Effector memory CD8-positive, alpha-beta T cell (primary cell): ENCODE measurements at regions not wholly inside any gene's neighbourhood (a gene's known extent, or its start where the extent isn't known, plus 50 kb on each side); places are given as distances from the start of the nearest gene placed in this dataset.
"Not testable (repeated sequence)": the region's sequence is repeated elsewhere in the genome, so short reads cannot be mapped to it uniquely, and the experiment has no call there.

Source experiments
- ATAC-seq: fragments of 150-1000 bp; cut with Tn5 transposase; replicated peaks from 2 replicates; pipeline ENCODE4 v1.10.0; 2021; ENCODE audit warnings: mild to moderate bottlenecking, moderate library complexity
- DNase-seq, 3 experiments: peaks; one replicate each; pipeline ENCODE4 v3.0.0; 2021
- H3K27ac Mint-ChIP-seq, 2 donors: one replicate each; pipeline ENCODE4 v1.8.0; 2022; ENCODE audit warnings: mild to moderate bottlenecking in 2 of 2, mixed read lengths in 2 of 2, moderate library complexity in 2 of 2
- H3K27me3 Mint-ChIP-seq, 2 donors: one replicate each; pipeline ENCODE4 v1.8.0; 2022; ENCODE audit warnings: mixed read lengths in 2 of 2
- H3K36me3 Mint-ChIP-seq: one replicate; pipeline ENCODE4 v1.8.0; 2022; ENCODE audit warnings: mild to moderate bottlenecking, moderate library complexity, mixed read lengths; ENCODE audit not compliant: insufficient read depth
- H3K4me1 Mint-ChIP-seq, 2 donors: one replicate each; pipeline ENCODE4 v1.8.0; 2022; ENCODE audit warnings: low read depth in 2 of 2, mixed read lengths in 2 of 2
- H3K4me3 Mint-ChIP-seq, 2 donors: one replicate each; pipeline ENCODE4 v1.8.0; 2022; ENCODE audit warnings: mild to moderate bottlenecking in 2 of 2, mixed read lengths in 2 of 2, moderate library complexity in 2 of 2
- H3K9me3 Mint-ChIP-seq, 2 donors: one replicate each; pipeline ENCODE4 v1.8.0; 2022; ENCODE audit warnings: mixed read lengths in 2 of 2

DNA sequence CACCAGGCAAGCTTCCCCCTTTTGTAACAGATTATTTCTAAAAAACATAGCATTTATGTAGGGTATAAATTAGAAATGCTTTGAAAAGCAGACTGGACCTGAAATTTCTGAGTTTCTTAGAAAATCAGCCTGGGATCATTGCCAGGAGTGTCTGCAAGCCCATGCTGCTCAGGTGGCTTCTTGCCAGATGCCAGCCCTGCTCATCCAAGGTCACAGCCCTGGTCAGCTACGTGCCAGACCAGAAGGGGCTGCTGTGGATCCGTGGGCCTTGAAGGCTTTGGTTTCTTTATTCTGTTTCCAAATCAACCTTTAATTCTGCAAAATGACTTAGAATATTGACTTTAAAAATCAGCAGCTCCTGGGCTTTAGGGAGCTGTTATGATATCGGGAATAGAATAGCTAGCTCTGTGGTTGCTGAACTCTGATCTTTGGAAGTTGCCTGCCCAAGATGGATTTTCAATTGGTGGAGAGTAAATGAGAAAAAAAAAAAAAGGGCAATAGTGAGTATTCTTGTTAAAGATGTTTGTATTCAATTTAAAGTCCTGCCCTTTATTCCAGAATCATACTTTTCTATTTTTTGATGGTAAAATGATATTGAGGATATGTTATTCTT lies 370.1 kb upstream of the ONECUT1 start:
- Mint-ChIP-seq H3K27me3 (no peaks in the 10 kb centered on the region), H3K27ac (no peak overlapping the region), H3K9me3 (peaks cover 11 to 16% of the 10 kb centered on the region in 2 donors), H3K4me1 (no peaks in the 10 kb centered on the region), H3K4me3 (no peak overlapping the region), H3K36me3 (no peaks in the 10 kb centered on the region)
- DNase-seq (no peak), ATAC-seq (no peak)

DNA sequence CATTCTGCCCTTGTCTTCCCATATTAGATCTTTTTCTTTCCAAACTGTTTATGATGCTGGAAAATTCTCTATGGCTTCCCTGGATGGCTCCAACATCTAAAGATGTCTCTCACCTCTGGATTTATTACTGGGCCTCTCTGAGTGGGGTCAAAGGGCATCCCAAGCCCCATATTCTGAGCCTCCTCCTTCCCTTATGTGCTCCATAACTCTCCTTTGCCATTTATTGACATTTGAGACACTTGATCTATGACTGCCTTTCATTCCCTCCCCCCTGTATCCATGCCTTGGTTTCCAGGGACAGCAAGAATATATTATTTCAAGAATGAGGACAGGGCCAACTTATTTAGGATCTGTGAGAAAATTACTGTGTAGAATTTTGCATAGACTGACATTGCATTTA lies 369.3 kb upstream of the ONECUT1 start:
- Mint-ChIP-seq H3K36me3 (no peaks in the 10 kb centered on the region), H3K27me3 (no peaks in the 10 kb centered on the region), H3K9me3 (peaks cover 7 to 11% of the 10 kb centered on the region in 2 donors), H3K27ac (no peak overlapping the region), H3K4me1 (no peaks in the 10 kb centered on the region), H3K4me3 (no peak overlapping the region)
- ATAC-seq (no peak), DNase-seq (no peak)

DNA sequence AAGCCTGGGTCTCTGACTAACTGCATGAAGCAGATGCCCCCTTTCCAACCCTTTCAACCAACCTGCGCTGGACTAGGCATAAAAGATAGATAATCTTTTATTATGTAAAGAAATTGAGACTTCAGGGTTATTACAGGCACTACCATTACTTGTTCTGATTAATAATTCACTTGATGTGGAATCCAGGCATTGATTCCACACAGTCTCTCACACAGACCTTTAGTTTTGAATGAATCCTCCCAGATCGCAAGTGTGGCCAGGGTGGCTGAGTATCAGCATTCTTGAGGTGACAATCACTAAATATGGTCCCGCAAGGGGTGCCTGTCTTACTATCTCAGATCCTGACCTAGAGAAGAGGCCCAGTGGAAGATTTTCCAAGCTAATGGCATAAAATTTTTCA lies 368.9 kb upstream of the ONECUT1 start:
- H3K9me3 Mint-ChIP-seq: peaks cover 7 to 10% of the 10 kb centered on the region in 2 donors
- no peak overlapping the region for H3K27ac Mint-ChIP-seq
- H3K36me3 Mint-ChIP-seq: no peaks in the 10 kb centered on the region
- DNase-seq (no peak), ATAC-seq (no peak)
- no peaks in the 10 kb centered on the region for H3K27me3 Mint-ChIP-seq
- no peaks in the 10 kb centered on the region for H3K4me1 Mint-ChIP-seq
- H3K4me3 Mint-ChIP-seq: no peak overlapping the region

DNA sequence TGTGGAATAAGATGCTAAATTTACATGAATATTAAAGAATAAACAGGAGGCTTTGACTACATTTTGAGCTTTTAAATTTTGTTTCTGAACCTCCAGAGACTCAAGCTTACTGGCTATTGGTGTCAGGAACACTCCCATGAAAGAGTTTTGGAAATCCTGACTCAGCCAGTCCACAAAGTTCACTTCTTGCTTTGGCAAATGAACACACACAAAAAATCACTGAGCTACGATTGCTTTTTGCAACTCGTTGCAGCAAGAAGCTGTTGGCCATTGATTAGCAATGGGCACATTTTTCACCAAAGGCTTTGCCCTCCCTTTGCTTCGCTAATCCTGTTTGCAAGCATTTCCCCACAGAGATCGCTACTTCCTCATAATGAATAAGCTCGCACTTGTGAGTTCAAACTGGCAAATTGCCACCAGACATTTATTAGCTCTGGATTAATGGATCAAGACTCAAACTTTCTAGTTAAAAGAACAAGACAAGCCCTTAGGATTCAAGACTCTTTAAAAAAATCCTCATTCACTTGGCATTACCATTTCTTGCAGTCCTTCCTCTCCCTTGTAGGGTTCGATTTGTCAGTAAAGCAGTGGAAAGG lies 343.2 kb upstream of the ONECUT1 start:
- H3K27ac Mint-ChIP-seq: no peak overlapping the region
- H3K36me3 Mint-ChIP-seq: no peaks in the 10 kb centered on the region
- H3K9me3 Mint-ChIP-seq: peaks cover 3 to 13% of the 10 kb centered on the region in 2 donors
- DNase-seq: no peak
- no peaks in the 10 kb centered on the region for H3K4me1 Mint-ChIP-seq
- H3K4me3 Mint-ChIP-seq: no peak overlapping the region
- no peaks in the 10 kb centered on the region for H3K27me3 Mint-ChIP-seq
- no peak for ATAC-seq

DNA sequence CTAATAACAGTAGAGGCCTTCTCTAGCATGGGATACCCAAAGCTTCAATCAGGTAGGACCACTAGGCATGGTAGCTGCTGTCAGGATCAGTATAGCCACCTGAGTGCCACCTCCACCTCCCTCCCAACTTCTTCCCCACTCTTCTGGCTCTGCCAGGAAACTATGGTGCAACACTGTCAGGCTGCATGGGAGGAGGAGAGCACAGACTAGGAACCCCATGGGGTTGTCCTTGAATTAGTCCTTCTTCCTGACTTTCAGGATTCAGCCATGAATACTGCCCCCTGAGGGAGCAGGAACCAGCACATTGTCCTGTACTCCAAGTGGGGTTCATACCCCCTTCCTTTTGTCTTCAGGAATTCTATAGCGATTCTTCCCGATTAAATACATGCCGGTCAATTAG lies 340.8 kb upstream of the ONECUT1 start:
- no peak overlapping the region for H3K4me3 Mint-ChIP-seq
- ATAC-seq: no peak
- DNase-seq: no peak
- no peaks in the 10 kb centered on the region for H3K4me1 Mint-ChIP-seq
- H3K27me3 Mint-ChIP-seq: no peaks in the 10 kb centered on the region
- H3K36me3 Mint-ChIP-seq: no peaks in the 10 kb centered on the region
- peaks cover 3 to 13% of the 10 kb centered on the region in 2 donors for H3K9me3 Mint-ChIP-seq
- no peak overlapping the region for H3K27ac Mint-ChIP-seq

DNA sequence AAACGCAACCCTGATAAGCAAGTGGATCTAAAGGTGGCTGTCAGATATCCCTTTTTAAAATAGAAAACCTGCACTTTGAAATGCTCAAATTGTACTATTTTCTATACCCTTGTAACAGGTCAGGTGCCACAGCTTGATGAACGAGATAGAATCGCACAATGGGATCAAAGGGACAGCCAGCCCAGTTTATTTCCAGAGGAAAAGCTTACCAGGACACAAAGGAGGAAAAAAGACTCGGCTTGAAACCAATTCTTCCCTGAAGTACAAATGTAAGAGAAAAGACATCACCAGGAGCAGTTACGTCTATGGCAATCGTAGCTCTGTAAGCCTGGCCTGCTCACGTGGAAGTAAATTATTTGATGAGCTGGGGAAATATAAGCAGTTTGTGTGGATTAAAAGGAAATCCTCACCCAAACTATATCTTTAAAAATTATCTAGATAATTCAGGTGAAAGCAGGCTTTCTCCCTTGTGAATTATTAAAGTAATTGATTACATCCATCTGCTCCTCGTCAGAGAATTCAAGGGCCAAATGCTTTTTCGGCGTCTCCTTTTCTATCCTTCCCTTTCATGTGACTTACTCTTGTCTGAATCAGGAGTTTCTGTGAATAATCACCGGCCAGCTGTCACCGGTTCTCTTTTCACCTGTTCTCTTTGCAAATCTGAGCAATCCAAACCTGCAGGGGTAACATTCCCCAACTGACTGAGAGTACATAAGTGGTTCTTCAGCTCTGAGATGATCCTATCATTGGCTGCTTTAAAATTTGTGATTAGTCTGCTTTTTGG lies 339.2 kb upstream of the ONECUT1 start:
- H3K27ac Mint-ChIP-seq: no peak overlapping the region
- no peaks in the 10 kb centered on the region for H3K4me1 Mint-ChIP-seq
- no peak for ATAC-seq

DNA sequence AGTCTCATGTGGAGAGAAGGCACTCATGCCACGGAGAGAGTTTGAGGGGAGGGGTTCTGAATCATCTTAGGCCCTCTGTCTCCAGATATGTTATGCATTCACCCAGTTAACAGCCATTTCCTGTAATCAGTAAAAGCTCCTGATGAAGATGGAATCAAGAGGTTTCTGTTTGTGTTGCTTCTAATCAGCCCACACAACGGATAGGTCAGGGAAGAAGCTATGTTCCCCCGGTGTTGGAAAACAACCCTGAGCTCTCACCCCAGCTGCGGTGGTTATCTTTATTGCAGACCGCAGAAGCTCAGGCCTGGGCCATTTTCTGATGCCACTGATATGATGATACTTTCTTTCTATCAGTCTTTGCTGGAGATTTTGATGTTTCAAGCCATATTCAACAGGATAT lies 338.5 kb upstream of the ONECUT1 start:
- DNase-seq (no peak), ATAC-seq (no peak)
- no peak overlapping the region for H3K4me3 Mint-ChIP-seq
- H3K27ac Mint-ChIP-seq: no peak overlapping the region
- no peaks in the 10 kb centered on the region for H3K36me3 Mint-ChIP-seq
- no peaks in the 10 kb centered on the region for H3K4me1 Mint-ChIP-seq
- H3K27me3 Mint-ChIP-seq: no peaks in the 10 kb centered on the region
- peaks cover 0 to 3% of the 10 kb centered on the region in 2 donors for H3K9me3 Mint-ChIP-seq

More for the DNA sequence above, 339.2 kb upstream of the ONECUT1 start:
- H3K36me3 Mint-ChIP-seq: no peaks in the 10 kb centered on the region
- peaks cover 2 to 9% of the 10 kb centered on the region in 2 donors for H3K9me3 Mint-ChIP-seq
- no peak overlapping the region for H3K4me3 Mint-ChIP-seq
- no peak for DNase-seq
- H3K27me3 Mint-ChIP-seq: no peaks in the 10 kb centered on the region

DNA sequence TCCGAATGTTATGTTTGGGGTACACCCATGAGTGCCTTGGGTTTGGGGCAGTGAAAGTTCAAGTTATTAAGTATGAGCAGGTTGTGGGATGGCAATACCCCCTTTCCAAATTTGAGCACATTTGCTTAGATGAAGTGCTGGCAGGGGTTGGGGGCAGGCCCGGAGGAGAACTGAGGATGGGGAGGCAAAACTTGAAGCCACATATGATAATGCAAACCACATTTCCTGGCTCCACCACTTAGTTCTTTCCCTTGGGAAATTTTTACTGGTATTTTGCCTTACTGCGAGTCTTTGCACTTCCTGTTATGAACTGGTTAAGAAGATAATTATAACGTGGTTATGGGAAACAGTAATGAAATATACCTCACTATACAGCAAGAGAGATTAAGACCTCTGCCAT lies 336.0 kb upstream of the ONECUT1 start:
- H3K4me1 Mint-ChIP-seq: no peaks in the 10 kb centered on the region

DNA sequence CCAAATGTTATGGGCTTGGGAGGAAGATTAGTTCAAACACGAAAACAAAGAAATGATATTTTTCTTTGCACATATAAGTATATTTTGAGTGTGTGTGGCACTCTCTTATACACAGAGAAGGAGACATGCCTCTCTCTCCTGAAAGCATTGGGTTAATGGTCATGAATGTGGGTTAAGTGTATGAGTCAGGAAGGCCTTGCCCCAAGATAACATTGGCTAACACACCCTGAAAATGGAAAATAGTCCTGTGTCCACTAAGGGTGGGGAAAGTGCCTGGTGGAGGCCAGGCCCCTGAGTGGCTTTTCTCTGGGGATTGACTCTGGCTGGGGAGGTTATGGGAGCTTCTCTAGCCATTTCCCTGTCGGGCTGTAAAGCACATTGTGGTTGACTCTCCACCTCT lies 332.7 kb upstream of the ONECUT1 start:
- Mint-ChIP-seq H3K36me3 (no peaks in the 10 kb centered on the region), H3K9me3 (peaks cover 0 to 3% of the 10 kb centered on the region in 2 donors), H3K27me3 (no peaks in the 10 kb centered on the region), H3K27ac (no peak overlapping the region), H3K4me3 (no peak overlapping the region), H3K4me1 (no peaks in the 10 kb centered on the region)
- DNase-seq: no peak
- ATAC-seq: no peak

More for the DNA sequence above, 336.0 kb upstream of the ONECUT1 start:
- peaks cover 0 to 3% of the 10 kb centered on the region in 2 donors for H3K9me3 Mint-ChIP-seq
- H3K27me3 Mint-ChIP-seq: no peaks in the 10 kb centered on the region
- no peak for DNase-seq
- no peak overlapping the region for H3K4me3 Mint-ChIP-seq
- no peaks in the 10 kb centered on the region for H3K36me3 Mint-ChIP-seq
- no peak for ATAC-seq
- H3K27ac Mint-ChIP-seq: no peak overlapping the region

DNA sequence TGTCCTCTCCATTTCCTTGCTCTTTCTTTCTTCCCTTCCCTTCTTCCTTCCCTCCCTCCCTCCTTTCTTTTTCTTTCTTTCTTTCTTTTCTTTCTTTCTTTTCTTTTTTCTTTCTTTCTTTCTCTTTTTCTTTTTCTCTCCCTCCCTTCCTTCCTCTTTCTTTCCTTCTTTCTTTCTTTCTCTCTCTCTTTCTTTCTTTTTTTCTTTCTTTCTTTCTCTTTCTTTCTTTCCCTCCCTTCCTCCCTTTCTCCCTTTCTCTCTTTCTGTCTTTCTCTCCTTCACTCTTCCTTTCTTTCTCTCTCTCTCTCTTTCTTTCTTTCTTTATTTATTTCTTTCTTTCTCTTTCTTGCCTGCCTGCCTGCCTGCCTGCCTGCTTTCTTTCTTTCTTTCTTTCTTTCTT lies 326.8 kb upstream of the ONECUT1 start:
- H3K4me3 Mint-ChIP-seq, ATAC-seq, H3K4me1 Mint-ChIP-seq, H3K27me3 Mint-ChIP-seq, H3K27ac Mint-ChIP-seq, DNase-seq, H3K9me3 Mint-ChIP-seq, H3K36me3 Mint-ChIP-seq: not testable (repeated sequence)

DNA sequence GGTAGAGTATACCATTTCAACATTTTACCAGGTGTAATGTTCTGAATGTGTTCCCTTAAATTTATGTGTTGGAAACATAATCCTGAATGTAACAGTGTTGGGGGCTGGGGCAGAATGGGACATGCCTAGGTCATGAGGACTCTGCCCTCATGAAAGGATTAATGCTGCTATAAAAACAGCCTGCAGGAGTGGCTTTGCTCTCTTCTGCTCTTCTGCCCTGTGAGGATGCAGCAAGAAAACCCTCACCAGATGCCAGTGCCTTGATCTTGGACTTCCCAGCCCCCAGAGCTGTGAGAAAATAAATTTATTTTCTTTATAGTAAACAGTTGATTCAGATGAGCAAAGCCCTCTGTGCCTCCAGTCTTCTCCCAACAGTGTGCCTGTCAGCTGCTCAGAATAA lies 326.0 kb upstream of the ONECUT1 start:
- ATAC-seq (no peak), DNase-seq (no peak)
- no peak overlapping the region for H3K27ac Mint-ChIP-seq
- peaks cover 0 to 5% of the 10 kb centered on the region in 2 donors for H3K9me3 Mint-ChIP-seq
- H3K4me3 Mint-ChIP-seq: no peak overlapping the region
- H3K4me1 Mint-ChIP-seq: no peaks in the 10 kb centered on the region
- no peaks in the 10 kb centered on the region for H3K36me3 Mint-ChIP-seq
- no peaks in the 10 kb centered on the region for H3K27me3 Mint-ChIP-seq

DNA sequence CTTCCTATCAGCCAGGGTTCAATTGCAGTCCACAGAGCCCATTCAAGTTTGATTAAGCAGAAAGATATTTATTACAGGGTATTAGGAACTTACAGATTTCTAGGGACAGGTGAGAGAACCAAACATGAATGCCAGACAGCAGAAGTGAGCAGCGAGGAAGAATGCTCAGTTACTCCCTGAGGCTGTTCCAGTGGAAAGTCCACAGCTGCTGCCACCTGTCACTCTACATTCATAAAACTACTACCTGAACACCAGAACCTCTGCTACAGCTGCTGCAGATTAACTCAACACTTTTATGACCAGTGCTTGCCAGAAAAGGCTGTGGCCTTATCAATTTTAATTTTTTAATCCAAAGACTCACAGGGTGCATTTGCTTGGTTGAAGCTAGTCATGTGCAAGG lies 325.4 kb upstream of the ONECUT1 start:
- Mint-ChIP-seq H3K27ac (no peak overlapping the region), H3K9me3 (peaks cover 0 to 5% of the 10 kb centered on the region in 2 donors), H3K4me1 (no peaks in the 10 kb centered on the region), H3K4me3 (no peak overlapping the region), H3K36me3 (no peaks in the 10 kb centered on the region), H3K27me3 (no peaks in the 10 kb centered on the region)
- ATAC-seq (no peak), DNase-seq (no peak)

DNA sequence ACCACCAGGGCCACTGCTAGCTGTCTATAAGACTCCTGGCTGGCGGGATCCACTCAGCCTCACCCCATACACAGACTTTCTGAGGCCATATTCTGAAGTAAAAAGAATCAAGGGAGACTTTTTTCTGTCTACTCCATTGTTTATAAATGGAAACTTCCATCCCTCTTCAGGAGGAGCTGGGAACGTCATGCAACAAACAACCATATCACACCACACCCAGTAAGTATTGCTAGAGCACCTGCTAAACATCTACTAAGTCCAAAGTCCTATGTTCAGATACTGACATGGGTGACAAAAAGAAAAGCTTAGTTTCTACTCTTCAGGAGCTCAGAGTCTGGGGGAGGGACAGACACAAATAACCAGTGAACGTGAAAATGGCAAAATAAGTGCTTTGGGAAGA lies 324.8 kb upstream of the ONECUT1 start:
- DNase-seq (no peak), ATAC-seq (no peak)
- H3K36me3 Mint-ChIP-seq: no peaks in the 10 kb centered on the region
- no peaks in the 10 kb centered on the region for H3K4me1 Mint-ChIP-seq
- H3K4me3 Mint-ChIP-seq: no peak overlapping the region
- no peak overlapping the region for H3K27ac Mint-ChIP-seq
- no peaks in the 10 kb centered on the region for H3K27me3 Mint-ChIP-seq
- H3K9me3 Mint-ChIP-seq: peaks cover 0 to 5% of the 10 kb centered on the region in 2 donors

DNA sequence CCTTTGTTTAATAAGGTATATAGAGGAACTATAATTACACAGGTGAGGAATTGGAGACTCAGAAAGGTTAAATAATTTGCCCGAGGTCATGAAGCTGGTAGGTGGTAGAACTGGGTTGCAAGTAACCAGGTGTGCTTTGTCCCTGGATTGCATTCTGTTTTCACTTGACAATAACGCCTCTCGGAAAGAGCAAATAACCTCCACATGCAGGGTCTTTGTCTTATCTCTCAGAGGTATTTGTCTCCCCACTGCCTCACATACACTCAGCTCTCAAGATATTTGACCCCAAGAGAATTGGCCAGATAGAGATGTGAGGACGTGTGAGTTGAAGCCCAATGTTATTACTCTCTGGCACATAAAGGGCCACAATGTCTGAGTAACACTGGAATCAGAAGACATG lies 320.9 kb upstream of the ONECUT1 start:
- H3K4me1 Mint-ChIP-seq: no peaks in the 10 kb centered on the region
- no peak overlapping the region for H3K4me3 Mint-ChIP-seq

More for the DNA sequence above, 320.9 kb upstream of the ONECUT1 start:
- Mint-ChIP-seq H3K9me3 (no peaks in the 10 kb centered on the region), H3K27ac (no peak overlapping the region), H3K36me3 (no peaks in the 10 kb centered on the region), H3K27me3 (no peaks in the 10 kb centered on the region)
- ATAC-seq: no peak
- DNase-seq: no peak
